ENCODE measurements at regions not wholly inside any gene's neighbourhood (a gene's known extent, or its start where the extent isn't known, plus 50 kb on each side); places are given as distances from the start of the nearest gene placed in this dataset.
"Not testable (repeated sequence)": the region's sequence is repeated elsewhere in the genome, so short reads cannot be mapped to it uniquely, and the experiment has no call there.

GRCh38 chr12:28776913-28777422 lies 372.1 kb upstream of the FAR2 start:
- DNase-seq, result no peak

- no peak for DNase-seq
These were observed 371.3 kb upstream of the FAR2 start for GRCh38 chr12:28777603-28778365.

GRCh38 chr12:28780096-28780495 lies 369.0 kb upstream of the FAR2 start:
- peak; percentile 89 for DNase-seq

- DNase-seq, result no peak
These were observed 368.1 kb upstream of the FAR2 start for GRCh38 chr12:28780960-28781359.

- peak; percentile 16 for DNase-seq
These were observed 367.1 kb upstream of the FAR2 start for GRCh38 chr12:28781671-28782652.

GRCh38 chr12:28782812-28783211 lies 366.3 kb upstream of the FAR2 start:
- DNase-seq, result no peak

GRCh38 chr12:28787151-28787550 lies 361.9 kb upstream of the FAR2 start:
- no peak for DNase-seq

GRCh38 chr12:28788256-28788655 lies 360.8 kb upstream of the FAR2 start:
- not testable (repeated sequence) for DNase-seq

GRCh38 chr12:28793581-28794151 lies 355.4 kb upstream of the FAR2 start:
- no peak for DNase-seq

GRCh38 chr12:28794211-28794610 lies 354.9 kb upstream of the FAR2 start:
- DNase-seq, result no peak

- no peak for DNase-seq
These were observed 354.3 kb upstream of the FAR2 start for GRCh38 chr12:28794786-28795185.

GRCh38 chr12:28795311-28795710 lies 353.8 kb upstream of the FAR2 start:
- peak; percentile 57 for DNase-seq

GRCh38 chr12:28799348-28799747 lies 349.7 kb upstream of the FAR2 start:
- peak; percentile 75 for DNase-seq

- DNase-seq, result peak; percentile 81
These were observed 348.9 kb upstream of the FAR2 start for GRCh38 chr12:28800129-28800528.

GRCh38 chr12:28802706-28803438 lies 346.2 kb upstream of the FAR2 start:
- DNase-seq, result no peak

- no peak for DNase-seq
These were observed 341.5 kb upstream of the FAR2 start for GRCh38 chr12:28807535-28807934.

- no peak for DNase-seq
These were observed 337.6 kb upstream of the FAR2 start for GRCh38 chr12:28811457-28811856.

GRCh38 chr12:28814246-28814645 lies 334.8 kb upstream of the FAR2 start:
- DNase-seq, result no peak

GRCh38 chr12:28817524-28817923 lies 331.6 kb upstream of the FAR2 start:
- no peak for DNase-seq

- DNase-seq, result no peak
These were observed 324.8 kb upstream of the FAR2 start for GRCh38 chr12:28824193-28824846.

- no peak for DNase-seq
These were observed 324.2 kb upstream of the FAR2 start for GRCh38 chr12:28824849-28825248.

- DNase-seq, result no peak
These were observed 322.3 kb upstream of the FAR2 start for GRCh38 chr12:28826766-28827165.
